NCI-H446 treated with DMSO at 0.1 percent for 48 hours (cell line): ENCODE measurements at regions not wholly inside any gene's neighbourhood (a gene's known extent, or its start where the extent isn't known, plus 50 kb on each side); places are given as distances from the start of the nearest gene placed in this dataset.

ENCODE experiments used
- DNase-seq: peaks from one replicate; lab custom pipeline; 2025; lab: John Stamatoyannopoulos, UW

DNA sequence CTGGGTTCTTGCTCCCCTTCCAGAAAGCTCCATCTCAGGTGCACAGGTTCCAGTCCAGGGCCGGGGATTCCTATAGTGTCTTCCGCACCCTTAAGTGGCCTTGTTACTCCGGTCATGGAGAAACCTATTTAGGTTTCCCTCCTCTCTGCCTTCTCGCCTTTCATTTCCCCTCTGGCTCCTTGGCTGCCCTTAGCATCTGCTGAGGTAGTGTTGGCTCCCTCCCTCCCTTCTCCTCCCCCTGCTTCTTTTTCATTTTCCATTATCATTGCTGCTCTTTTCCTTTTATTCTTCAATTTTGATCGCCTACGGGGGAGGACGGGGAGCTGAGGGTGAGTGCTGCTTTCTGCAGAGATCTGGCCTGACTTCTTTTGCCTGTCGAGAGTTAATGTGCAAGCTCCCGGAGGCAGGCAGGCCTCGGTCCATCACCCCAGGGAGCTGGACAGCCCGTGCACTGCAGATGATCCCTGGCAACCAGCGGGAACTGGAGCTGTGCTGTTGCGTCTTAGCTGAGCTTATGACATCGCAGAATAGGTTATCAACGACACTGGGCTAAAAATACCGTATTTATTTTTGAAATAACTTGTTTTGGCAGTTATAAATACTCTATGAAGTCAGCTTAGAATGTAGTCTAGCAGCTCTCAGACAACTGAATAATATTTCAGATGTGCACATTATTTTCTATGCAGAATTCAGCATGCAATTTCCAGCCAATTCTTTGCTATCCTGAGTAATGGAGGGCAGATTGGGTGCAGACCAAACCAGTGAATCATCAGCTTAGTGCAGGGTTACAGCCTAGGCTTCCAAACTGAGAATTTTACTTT is 141.9 kb downstream of the SLC4A3 start:
- no peak for DNase-seq

DNA sequence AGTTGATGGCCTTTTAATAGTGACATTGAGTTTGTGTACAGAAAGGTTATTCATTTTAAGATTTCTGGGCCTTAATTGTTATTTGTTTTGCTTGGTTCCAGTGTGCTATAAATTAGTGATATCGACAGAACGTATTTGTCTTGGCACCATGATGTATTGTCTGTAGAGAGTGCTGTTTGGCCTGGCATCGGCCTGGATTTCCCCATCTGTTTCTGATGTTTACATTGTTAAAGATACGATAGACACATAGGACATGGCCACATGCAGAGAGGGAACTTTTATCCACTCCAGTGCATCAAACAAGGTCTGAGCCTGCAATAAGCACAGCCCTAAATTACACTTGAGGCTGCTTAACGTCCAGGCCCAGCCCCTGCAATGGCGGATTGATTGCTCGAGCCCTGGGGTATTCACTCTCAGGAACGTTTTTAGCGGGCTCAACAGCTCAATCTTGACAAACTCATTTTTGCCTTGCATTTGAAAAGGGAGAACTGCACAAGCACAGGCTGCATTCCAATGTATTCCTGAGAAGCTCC is 144.7 kb downstream of the SLC4A3 start:
- DNase-seq, result peak; percentile 32

DNA sequence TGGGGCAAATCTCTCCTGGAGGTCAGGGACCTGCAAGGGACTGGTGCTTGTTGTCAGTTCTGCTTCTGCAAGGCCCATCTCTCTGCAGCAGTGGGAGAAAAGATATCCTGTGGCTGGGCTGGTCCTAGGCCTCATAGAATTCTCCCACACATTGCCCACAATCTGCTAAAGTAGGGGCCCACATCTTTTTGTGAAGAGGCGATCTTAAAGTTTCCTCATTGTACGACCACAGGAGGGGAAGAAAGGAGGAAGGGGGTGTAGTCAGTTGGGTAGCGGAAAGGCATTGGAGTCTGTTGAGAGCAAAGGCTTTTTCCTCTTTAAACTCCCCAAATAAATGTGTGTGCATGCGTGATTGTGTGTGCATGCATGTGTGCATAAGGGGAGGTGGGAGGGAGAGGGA is 145.3 kb downstream of the SLC4A3 start:
- no peak for DNase-seq

DNA sequence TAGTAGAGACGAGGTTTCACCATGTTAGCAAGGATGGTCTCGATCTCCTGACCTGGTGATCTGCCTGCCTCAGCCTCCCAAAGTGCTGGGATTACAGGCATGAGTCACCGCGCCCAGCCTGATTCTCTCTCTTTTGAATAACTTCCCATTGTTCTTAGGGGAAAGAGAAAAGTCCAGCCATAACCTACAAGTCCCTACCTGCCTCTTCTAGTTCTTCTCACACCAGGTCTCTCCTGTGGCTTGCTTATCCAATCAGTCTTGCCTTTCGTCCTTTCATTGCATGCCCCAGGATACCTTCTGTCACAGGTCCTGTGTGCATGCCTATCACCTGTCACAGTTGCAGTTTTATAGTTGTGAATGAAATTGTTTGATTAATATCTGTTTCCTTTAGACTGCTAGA is 148.1 kb downstream of the SLC4A3 start:
- DNase-seq, result no peak

DNA sequence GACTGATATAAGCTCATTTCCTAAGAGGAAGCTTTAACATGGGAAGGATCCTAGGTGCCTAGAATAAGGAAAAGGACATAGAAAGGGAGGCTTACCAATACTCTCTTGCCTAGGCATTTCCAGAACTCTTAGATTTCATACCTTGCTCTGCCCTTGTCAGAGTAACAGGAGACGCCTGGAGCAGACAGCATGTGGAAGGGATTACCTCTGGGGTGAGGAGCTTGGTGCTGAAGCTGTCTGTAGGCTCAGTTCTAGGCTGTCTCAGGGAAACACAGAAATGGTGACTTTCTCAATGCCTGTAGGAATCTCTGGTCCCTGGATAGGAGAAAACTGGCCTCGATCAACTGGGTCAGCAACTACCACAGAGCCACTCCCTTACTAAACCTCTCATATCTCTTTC is 150.0 kb downstream of the SLC4A3 start:
- no peak for DNase-seq

DNA sequence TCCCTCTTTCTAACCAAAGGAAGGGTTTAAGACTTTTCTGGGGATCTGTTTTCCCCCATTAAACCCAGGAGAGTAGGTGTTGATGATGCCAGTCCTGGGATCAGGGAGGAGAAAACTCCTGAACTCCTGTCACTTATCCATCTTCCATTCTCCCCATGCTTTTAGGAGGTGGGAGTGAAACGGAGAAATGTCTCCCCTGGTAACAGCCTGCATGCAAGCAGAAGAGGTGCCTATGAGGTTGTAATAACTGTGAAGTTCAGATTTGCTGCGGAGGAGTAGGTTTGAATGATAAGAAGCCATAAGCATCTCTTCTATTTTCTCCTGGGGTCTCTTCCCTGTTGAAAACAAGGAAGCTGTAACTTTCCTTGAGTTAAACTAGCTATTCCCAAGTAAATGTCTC is 150.8 kb downstream of the SLC4A3 start:
- no peak for DNase-seq

DNA sequence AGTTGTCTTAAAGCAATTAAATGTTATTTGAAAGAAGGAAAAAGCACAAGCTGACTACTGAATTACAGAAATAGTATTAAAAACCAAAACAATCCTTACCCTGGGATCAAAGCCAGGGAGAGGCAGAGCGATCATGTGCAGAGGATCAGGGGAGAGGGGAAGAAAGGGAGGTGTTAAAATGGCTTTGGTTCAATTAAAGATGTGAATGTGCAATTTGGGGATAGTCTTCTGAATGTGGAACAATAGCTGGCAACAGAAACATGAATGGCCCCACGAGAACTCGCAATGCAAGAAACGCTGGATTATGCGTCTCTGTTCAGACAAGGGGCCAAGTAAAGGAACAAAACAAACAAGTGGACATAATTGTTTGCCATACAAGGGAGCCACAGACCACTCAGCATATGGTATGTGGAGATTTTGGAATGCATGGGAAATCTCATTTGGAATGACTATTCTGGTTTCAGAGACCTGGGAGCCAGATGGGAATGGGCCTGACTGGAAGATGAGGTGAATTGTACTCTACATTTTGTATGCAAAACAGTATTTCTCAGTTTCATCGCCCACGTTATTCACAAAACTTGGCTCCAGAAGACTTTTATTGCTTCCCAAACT is 155.4 kb downstream of the SLC4A3 start:
- DNase-seq, result no peak

DNA sequence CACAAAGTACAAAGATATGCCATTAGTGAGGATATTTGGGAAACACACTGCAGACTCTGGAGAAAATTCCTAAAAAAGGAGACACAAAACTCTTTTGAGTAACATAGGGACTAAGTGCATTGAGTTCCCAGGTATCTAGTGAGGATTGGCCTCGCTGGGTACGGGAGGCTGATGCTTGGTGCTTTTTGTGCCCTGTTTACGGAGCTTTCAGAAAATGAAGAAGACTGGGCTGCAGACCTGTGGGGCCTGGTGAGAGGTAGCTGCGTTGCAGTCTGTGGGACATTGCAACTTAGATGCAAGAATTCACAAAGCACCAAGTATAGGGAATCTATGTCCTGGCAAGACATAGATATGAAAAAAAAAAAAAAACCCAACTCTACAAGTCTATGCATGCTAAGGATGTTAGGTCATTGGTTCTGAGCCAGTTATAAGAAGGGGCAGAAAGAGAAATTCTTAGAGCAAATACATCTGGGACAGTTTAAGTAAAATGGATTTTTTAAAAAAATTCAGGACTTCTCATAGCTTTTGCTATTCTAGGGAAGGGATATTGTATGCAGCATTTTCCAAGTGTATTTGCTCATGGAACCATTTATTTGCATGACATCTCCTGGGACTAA is 156.0 kb downstream of the SLC4A3 start:
- DNase-seq, result no peak

DNA sequence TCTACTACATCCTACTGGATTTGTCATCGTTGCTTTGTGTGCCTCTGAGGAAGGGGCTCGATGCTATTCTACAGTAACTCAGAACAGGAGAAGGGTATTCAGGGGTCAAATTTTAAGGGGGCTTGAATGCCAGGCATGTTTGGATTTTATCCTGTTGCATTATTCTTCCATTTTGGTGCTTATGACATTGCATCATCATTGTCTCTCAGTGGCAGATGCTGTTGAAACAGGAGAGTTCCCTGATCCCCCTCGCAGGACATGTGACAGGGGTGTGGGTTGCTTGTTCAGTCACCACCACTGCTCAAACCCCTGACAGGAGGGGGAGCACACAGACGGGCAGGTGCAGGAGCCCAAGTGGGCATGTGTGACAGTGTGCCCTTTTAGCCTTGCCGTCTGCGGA is 156.7 kb downstream of the SLC4A3 start:
- DNase-seq, result no peak

DNA sequence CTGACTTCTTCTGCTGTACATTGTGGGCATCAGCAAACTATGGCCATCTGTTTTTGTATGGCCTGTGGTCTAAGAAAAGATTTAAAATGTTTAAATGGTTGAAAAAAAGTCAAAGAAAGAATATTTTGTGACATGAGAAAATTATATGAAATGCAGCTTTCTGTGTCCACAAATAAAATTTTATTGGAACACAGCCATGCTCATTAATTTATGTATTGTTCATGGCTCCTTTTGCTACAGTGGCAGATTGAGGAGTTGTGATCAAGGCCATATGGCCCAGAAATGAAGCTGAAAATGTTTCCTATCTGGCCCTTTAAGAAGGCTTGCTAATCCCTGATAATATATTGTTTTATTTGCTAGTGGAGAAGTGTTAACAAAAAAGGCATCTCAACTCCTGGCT is 162.0 kb downstream of the SLC4A3 start:
- no peak for DNase-seq

DNA sequence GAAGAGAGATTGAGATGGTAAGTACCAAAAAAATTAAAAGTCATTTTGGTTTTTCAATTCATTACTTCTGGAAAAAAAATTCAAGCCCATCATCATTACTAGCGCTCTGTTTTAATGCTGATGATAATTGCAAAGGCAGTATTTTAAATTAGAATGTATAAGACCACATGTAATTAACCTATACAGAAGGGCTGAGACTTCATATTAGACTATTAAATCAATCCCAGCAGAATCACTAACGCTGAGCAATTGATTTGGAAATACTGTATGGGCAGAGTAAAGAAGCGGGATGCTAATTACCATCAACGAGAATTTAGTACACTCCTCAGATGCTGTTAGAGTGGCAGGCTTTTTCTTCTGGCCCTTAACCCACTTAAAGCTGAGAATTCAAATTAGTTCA is 165.0 kb downstream of the SLC4A3 start:
- DNase-seq, result no peak

DNA sequence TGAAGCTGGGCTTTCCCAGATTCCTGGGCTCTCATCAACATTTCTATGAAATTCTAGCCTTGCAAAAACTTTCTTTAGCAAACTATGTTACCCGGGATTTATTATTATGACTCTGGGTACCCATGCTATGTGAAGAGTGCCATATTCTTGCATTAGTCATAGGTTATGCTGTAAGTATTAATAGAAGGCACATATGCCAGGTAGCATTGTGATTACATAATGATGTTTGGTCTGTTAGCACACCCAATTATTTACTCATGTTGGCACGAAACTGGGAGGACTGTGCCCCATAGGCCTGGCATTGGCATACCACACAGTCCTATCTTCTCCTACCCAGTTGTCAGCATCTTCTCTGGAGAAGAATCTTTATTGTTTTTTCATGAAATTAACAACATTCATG is 171.0 kb downstream of the SLC4A3 start:
- DNase-seq, result no peak

DNA sequence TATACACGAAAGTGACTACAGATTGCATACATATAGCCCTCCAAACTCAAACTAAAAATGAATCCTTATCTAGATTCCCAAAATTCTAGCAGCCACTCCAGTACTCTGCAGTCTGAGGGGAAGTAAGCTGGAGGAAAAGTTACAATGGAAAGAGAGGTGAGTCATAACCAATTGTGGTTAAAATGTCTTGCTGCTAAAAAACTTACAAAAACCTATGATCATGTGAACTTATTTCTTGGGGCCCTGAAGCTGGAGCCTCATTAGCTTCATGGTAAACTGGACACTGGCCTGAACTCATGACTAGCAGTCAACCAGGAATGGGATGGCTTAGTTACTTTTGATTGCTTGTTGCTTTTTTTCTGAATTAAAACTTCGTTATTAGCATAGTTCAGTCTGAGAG is 175.9 kb downstream of the SLC4A3 start:
- no peak for DNase-seq

DNA sequence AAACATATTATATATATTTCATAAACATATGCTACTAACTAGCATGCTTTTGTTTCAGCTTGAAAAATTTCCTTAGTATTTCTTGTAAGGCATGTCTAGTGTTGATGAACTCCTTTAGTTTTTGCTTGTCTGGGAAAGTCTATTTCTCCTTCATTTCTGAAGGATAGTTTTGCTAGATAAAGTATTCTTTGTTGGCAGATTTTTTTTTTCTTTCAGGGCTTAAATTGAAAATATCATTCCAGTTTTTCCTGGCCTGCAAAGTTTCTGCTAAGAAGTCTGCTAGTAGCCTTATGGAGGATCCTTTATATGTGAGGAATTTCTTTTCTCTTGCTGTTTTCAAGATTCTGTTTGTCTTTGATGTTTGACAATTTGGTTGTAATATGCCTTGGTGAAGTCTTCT is 183.5 kb downstream of the SLC4A3 start:
- no peak for DNase-seq

DNA sequence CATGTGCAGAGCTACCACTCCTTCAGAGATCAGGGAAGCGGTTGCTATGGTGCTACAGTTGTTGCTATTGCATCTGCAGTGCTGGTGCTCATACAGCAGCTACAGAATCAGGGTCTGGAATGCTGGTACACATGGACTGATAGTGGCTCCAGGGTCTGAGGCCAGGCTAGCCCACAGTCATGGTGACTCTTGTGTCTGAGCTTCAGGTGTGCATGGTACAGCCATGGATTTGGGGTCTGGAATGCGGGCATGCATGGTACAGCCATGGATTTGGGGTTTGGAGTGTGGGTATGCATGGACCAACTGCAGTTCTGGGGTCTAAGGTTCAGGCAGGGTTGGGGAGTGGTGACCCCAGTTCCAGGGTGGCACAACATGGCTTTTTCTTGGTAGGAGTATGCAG is 185.2 kb downstream of the SLC4A3 start:
- no peak for DNase-seq

DNA sequence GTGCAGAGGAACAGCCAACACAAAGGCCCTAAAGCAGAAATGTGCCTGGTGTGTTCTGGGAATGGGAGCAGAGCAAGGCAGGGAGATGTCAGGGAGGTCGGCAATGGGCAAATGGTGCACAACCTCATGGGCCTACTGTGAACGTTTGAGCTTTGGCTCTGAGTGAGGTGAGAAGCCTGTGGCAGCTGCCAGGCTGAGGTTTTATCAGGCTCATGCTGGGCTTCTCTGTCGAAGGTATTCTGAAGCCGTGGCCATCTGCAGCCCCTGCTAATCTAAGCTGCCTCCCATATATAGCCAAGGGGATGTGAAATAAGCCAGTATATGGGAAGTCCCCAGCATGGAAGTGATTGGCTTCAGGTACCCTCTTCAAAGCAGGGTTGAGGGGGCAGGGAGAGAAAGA is 193.3 kb downstream of the SLC4A3 start:
- no peak for DNase-seq

DNA sequence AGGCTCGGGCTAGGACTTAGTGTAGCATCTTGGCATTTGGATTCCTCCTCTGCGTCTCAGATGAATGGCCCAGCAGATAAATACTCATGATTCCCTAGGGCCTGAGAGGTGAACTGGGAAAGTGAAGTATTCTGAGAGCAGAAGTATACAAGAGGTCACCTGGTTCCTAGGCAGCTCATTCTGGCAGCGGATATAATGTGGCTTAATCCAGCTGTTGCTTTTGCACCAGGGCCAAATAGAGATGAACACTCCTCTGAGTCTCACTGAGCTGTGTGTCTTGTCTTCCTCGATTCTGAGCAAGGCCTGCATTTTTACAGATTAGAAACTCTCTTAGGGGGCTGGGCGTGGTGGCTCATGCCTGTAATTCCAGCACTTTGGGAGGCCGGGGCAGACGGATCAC is 196.1 kb downstream of the SLC4A3 start:
- no peak for DNase-seq

DNA sequence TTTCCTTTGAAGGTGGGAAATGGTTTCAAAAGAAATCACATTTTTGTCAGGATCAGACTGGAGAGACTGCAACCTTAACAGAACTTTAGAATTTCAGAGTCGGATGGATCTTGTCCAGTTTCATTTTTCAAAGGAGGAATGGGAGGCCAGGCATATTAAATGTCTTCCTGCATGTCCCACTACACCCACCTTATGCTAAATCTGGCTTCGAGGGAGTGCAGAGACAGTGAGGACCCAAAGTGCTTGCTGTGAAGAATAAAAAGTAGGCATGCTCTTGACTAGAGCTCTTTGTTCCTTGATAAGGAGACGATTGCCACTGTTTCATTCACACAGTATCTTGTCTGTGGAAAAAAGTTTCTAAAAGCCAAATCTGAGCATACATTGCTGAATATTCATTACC is 197.6 kb downstream of the SLC4A3 start:
- no peak for DNase-seq

DNA sequence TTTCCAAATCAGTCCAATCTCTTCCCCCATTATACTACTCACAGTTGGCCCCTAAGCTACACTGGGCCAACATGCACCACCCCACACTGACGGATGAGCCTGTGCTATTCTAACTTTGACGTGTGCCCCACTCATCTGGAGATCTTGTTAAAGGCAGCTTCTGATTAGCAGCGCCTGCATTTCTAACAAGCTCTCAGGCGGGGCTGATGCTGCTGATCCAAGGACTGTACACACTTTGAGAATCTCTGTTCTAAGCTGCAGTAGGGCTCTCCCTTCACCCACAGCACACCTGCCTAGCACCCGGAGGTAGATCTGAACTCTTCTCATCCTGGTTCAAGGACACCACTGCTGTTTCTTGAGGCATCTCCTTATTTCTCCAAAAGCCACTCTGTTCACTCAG is 200.7 kb downstream of the SLC4A3 start:
- no peak for DNase-seq

DNA sequence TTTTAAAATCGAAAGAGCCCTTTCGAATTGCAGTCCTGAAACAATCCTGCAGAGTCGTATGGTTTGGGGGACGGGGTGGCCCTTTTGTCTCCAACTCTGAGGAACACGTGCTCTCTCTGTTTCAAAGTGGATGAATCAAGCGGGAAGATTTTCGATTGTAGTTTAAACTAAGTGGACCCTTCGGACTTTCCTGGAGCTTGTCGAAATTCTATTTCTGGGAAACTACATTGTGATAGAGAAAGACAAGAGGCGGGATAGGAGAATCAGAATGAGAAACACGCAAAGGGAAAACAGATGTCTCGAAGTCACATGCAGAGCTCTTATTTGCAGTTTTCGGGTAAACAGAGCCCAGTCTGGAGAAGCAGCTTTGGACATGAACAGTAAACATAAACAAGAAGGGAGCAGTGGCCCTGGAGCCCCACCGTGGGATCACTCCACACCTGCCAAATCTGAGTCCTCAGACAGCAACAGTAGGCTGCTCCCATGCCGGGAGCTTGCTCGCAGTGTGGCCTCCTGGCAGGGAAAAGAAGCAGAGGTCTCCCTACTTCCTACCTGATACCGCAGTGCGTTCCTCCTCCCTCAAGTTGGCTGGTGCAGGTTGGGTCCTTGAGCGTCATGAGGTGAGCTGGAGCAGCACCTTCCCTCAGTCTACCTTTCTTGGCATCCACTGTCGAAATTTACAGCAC is 202.4 kb downstream of the SLC4A3 start:
- DNase-seq, result no peak

DNA sequence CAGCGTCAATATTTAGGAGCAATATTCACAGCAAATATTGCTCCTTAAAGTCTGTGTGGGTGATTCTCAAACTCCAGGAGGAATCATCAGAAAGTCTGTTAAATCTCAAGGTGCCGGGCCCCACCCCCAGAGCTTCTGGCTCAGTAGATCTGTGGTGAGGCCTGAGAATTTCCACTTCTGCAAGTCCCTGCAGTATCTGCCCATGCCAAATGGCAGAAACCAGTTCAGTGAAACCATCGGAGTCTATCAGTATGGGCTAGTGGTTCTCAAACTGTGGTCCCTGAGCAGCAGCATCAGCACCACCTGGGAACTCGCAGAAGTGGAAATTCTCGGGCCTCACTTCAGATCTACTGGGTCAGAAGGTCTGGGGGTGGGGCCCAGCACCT is 202.9 kb downstream of the SLC4A3 start:
- no peak for DNase-seq

DNA sequence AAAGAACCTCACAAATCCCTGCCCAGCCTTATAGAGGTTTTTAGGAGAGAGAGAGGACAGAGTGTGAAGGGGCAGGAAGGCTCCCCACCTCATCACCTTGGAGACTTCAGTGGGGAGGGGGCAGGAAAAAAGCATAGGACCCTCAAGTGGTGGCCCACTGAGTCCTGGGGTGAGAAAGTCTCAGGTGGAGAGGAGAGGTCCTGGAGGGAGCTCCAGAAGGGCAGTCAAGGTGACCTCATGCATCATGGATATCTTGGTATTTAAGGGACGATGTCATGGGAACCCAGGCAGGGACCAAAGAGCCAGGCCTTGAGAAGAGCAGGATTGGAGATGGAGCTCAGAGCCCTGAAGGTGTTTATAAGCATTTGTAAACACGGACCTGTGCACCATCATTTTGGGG is 204.5 kb downstream of the SLC4A3 start:
- no peak for DNase-seq

DNA sequence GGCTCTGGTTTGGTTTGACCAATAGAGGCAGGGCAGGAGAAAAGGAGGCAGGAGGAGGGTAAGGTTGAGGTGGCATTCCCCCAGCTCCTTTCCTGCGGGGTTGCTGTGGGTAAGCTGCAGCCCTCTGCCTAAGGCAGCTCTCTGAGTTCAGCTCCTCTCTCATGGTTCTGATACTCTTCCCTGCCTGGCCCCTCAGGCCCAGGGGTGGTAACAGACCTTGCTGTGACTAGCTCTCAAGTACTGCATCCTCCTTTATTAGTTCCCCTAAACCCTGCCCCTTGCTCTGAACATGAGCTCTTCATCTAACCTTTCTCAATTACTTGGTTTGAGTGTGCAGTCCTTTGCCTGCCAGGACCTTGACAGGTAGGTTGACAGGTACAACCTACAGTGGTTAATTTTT is 205.5 kb downstream of the SLC4A3 start:
- no peak for DNase-seq
